ENCODE measurements at regions not wholly inside any gene's neighbourhood (a gene's known extent, or its start where the extent isn't known, plus 50 kb on each side); places are given as distances from the start of the nearest gene placed in this dataset.

GRCh38 chr1:50300297-50300696, 122.9 kb downstream of the DMRTA2 start:
- no peaks in the 10 kb centered on the region for H3K36me3 ChIP-seq (ENCODE audit: control insufficient read depth, insufficient read depth, low read length)
- H3K4me3 ChIP-seq (ENCODE audit: low read length), result no peak overlapping the region
- no peak for DNase-seq
- H3K27me3 ChIP-seq (ENCODE audit: control insufficient read depth, insufficient read depth, low read length), result no peaks in the 10 kb centered on the region
- WGBS (ENCODE audit: insufficient coverage), result 57% methylated on average over 4 of the region's 4 CpGs
- no peaks in the 10 kb centered on the region for H3K9me3 ChIP-seq (replicated peaks; ENCODE audit: control insufficient read depth, low read depth, low read length)
- H3K4me1 ChIP-seq (ENCODE audit: control insufficient read depth, insufficient read depth, low read length), result no peaks in the 10 kb centered on the region
- no peak overlapping the region for H3K27ac ChIP-seq (ENCODE audit: low read length)

GRCh38 chr1:50295566-50295965, 127.7 kb downstream of the DMRTA2 start:
- 79% methylated on average over 3 of the region's 5 CpGs for WGBS (ENCODE audit: insufficient coverage)
- no peak overlapping the region for H3K27ac ChIP-seq (ENCODE audit: low read length)
- DNase-seq, result no peak
- no peaks in the 10 kb centered on the region for H3K9me3 ChIP-seq (replicated peaks; ENCODE audit: control insufficient read depth, low read depth, low read length)
- no peak overlapping the region for H3K4me3 ChIP-seq (ENCODE audit: low read length)
- H3K4me1 ChIP-seq (ENCODE audit: control insufficient read depth, insufficient read depth, low read length), result no peaks in the 10 kb centered on the region
- no peaks in the 10 kb centered on the region for H3K36me3 ChIP-seq (ENCODE audit: control insufficient read depth, insufficient read depth, low read length)
- H3K27me3 ChIP-seq (ENCODE audit: control insufficient read depth, insufficient read depth, low read length), result no peaks in the 10 kb centered on the region

- Histone ChIP-seq H3K4me3 (ENCODE audit: low read length) (no peak overlapping the region), H3K27me3 (ENCODE audit: control insufficient read depth, insufficient read depth, low read length) (no peaks in the 10 kb centered on the region), H3K36me3 (ENCODE audit: control insufficient read depth, insufficient read depth, low read length) (no peaks in the 10 kb centered on the region), H3K9me3 (replicated peaks; ENCODE audit: control insufficient read depth, low read depth, low read length) (no peaks in the 10 kb centered on the region), H3K27ac (ENCODE audit: low read length) (no peak overlapping the region), H3K4me1 (ENCODE audit: control insufficient read depth, insufficient read depth, low read length) (no peaks in the 10 kb centered on the region)
- no peak for DNase-seq
- WGBS (ENCODE audit: insufficient coverage), result 71% methylated on average over 8 of the region's 9 CpGs
These were observed 131.0 kb downstream of the DMRTA2 start for GRCh38 chr1:50292276-50292675.

GRCh38 chr1:50289495-50289894, 133.7 kb downstream of the DMRTA2 start:
- Histone ChIP-seq H3K27ac (ENCODE audit: low read length) (no peak overlapping the region), H3K4me3 (ENCODE audit: low read length) (no peak overlapping the region), H3K36me3 (ENCODE audit: control insufficient read depth, insufficient read depth, low read length) (no peaks in the 10 kb centered on the region), H3K4me1 (ENCODE audit: control insufficient read depth, insufficient read depth, low read length) (no peaks in the 10 kb centered on the region), H3K9me3 (replicated peaks; ENCODE audit: control insufficient read depth, low read depth, low read length) (no peaks in the 10 kb centered on the region), H3K27me3 (ENCODE audit: control insufficient read depth, insufficient read depth, low read length) (no peaks in the 10 kb centered on the region)
- WGBS (ENCODE audit: insufficient coverage), result 85% methylated on average over 2 of the region's 3 CpGs
- no peak for DNase-seq

- Histone ChIP-seq H3K9me3 (replicated peaks; ENCODE audit: control insufficient read depth, low read depth, low read length) (no peaks in the 10 kb centered on the region), H3K4me1 (ENCODE audit: control insufficient read depth, insufficient read depth, low read length) (no peaks in the 10 kb centered on the region), H3K27ac (ENCODE audit: low read length) (no peak overlapping the region), H3K36me3 (ENCODE audit: control insufficient read depth, insufficient read depth, low read length) (no peaks in the 10 kb centered on the region), H3K27me3 (ENCODE audit: control insufficient read depth, insufficient read depth, low read length) (no peaks in the 10 kb centered on the region), H3K4me3 (ENCODE audit: low read length) (no peak overlapping the region)
- WGBS (ENCODE audit: insufficient coverage), result 92% methylated on average over 3 of the region's 4 CpGs
- no peak for DNase-seq
These were observed 137.2 kb downstream of the DMRTA2 start for GRCh38 chr1:50285994-50286393.

GRCh38 chr1:50279622-50280330, 143.5 kb downstream of the DMRTA2 start:
- no peaks in the 10 kb centered on the region for H3K9me3 ChIP-seq (replicated peaks; ENCODE audit: control insufficient read depth, low read depth, low read length)
- peaks cover 2% of the 10 kb centered on the region for H3K27me3 ChIP-seq (ENCODE audit: control insufficient read depth, insufficient read depth, low read length)
- no peaks in the 10 kb centered on the region for H3K36me3 ChIP-seq (ENCODE audit: control insufficient read depth, insufficient read depth, low read length)
- WGBS (ENCODE audit: insufficient coverage), result 17% methylated on average over 2 of the region's 7 CpGs
- no peak overlapping the region for H3K27ac ChIP-seq (ENCODE audit: low read length)
- H3K4me3 ChIP-seq (ENCODE audit: low read length), result no peak overlapping the region
- no peaks in the 10 kb centered on the region for H3K4me1 ChIP-seq (ENCODE audit: control insufficient read depth, insufficient read depth, low read length)
- peak; percentile 32 for DNase-seq

GRCh38 chr1:50278961-50279360, 144.3 kb downstream of the DMRTA2 start:
- Histone ChIP-seq H3K4me1 (ENCODE audit: control insufficient read depth, insufficient read depth, low read length) (no peaks in the 10 kb centered on the region), H3K4me3 (ENCODE audit: low read length) (no peak overlapping the region), H3K27me3 (ENCODE audit: control insufficient read depth, insufficient read depth, low read length) (peaks cover 2% of the 10 kb centered on the region), H3K9me3 (replicated peaks; ENCODE audit: control insufficient read depth, low read depth, low read length) (no peaks in the 10 kb centered on the region), H3K36me3 (ENCODE audit: control insufficient read depth, insufficient read depth, low read length) (no peaks in the 10 kb centered on the region), H3K27ac (ENCODE audit: low read length) (no peak overlapping the region)
- WGBS (ENCODE audit: insufficient coverage), result no CpG with 5 or more reads among the region's 3 CpGs
- DNase-seq, result no peak

GRCh38 chr1:50278410-50278809, 144.8 kb downstream of the DMRTA2 start:
- no peak overlapping the region for H3K27ac ChIP-seq (ENCODE audit: low read length)
- H3K9me3 ChIP-seq (replicated peaks; ENCODE audit: control insufficient read depth, low read depth, low read length), result no peaks in the 10 kb centered on the region
- H3K27me3 ChIP-seq (ENCODE audit: control insufficient read depth, insufficient read depth, low read length), result peaks cover 2% of the 10 kb centered on the region
- 14% methylated on average over 1 of the region's 7 CpGs for WGBS (ENCODE audit: insufficient coverage)
- H3K4me3 ChIP-seq (ENCODE audit: low read length), result no peak overlapping the region
- H3K36me3 ChIP-seq (ENCODE audit: control insufficient read depth, insufficient read depth, low read length), result no peaks in the 10 kb centered on the region
- DNase-seq, result no peak
- H3K4me1 ChIP-seq (ENCODE audit: control insufficient read depth, insufficient read depth, low read length), result no peaks in the 10 kb centered on the region

GRCh38 chr1:50275566-50275965, 147.7 kb downstream of the DMRTA2 start:
- no peak for DNase-seq
- WGBS (ENCODE audit: insufficient coverage), result 3% methylated on average over 8 of the region's 9 CpGs

GRCh38 chr1:50272912-50273311, 150.3 kb downstream of the DMRTA2 start:
- no peaks in the 10 kb centered on the region for H3K27me3 ChIP-seq (ENCODE audit: control insufficient read depth, insufficient read depth, low read length)
- no peak overlapping the region for H3K4me3 ChIP-seq (ENCODE audit: low read length)
- H3K4me1 ChIP-seq (ENCODE audit: control insufficient read depth, insufficient read depth, low read length), result no peaks in the 10 kb centered on the region

More at GRCh38 chr1:50275566-50275965, 147.7 kb downstream of the DMRTA2 start:
- Histone ChIP-seq H3K9me3 (replicated peaks; ENCODE audit: control insufficient read depth, low read depth, low read length) (no peaks in the 10 kb centered on the region), H3K36me3 (ENCODE audit: control insufficient read depth, insufficient read depth, low read length) (no peaks in the 10 kb centered on the region), H3K27me3 (ENCODE audit: control insufficient read depth, insufficient read depth, low read length) (peaks cover 2% of the 10 kb centered on the region), H3K27ac (ENCODE audit: low read length) (no peak overlapping the region), H3K4me1 (ENCODE audit: control insufficient read depth, insufficient read depth, low read length) (no peaks in the 10 kb centered on the region), H3K4me3 (ENCODE audit: low read length) (no peak overlapping the region)

More at GRCh38 chr1:50272912-50273311, 150.3 kb downstream of the DMRTA2 start:
- H3K9me3 ChIP-seq (replicated peaks; ENCODE audit: control insufficient read depth, low read depth, low read length), result no peaks in the 10 kb centered on the region
- no peak for DNase-seq
- H3K36me3 ChIP-seq (ENCODE audit: control insufficient read depth, insufficient read depth, low read length), result no peaks in the 10 kb centered on the region
- H3K27ac ChIP-seq (ENCODE audit: low read length), result no peak overlapping the region
